ENCODE measurements at regions not wholly inside any gene's neighbourhood (a gene's known extent, or its start where the extent isn't known, plus 50 kb on each side); places are given as distances from the start of the nearest gene placed in this dataset.

DNA sequence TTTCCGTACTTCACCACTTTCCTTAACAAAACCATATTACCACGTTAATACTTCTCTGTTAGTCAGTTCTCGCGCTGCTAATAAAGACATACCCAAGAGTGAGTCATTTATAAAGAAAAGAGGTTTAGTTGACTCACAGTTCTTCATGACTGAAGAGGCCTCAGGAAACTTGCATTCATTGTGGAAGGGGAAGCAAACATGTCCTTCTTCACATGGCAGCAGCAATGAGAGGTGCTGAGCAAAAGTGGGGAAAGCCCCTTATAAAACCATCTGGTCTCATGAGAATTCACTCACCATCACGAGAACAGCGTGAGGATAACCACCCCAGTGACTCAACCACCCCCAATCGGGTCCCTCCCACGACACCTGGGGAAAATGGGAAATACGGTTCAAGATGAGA lies 289.8 kb upstream of the CLNK start:
- ATAC-seq (ENCODE audit: low read depth): no peak

More for the DNA sequence above, 289.8 kb upstream of the CLNK start:
- H2BK5ac ChIP-seq (ENCODE audit: low read depth, low read length, poor library complexity, severe bottlenecking): no peak overlapping the region
- no peak overlapping the region for H3K56ac ChIP-seq (ENCODE audit: extremely low read depth, insufficient read depth, low read length)
- no peak overlapping the region for H4K8ac ChIP-seq (ENCODE audit: low read depth in 2 of 2, low read length in 2 of 2)
- H2AFZ ChIP-seq (replicated peaks; ENCODE audit: low read length, poor library complexity): no peak overlapping the region
- no peak overlapping the region for H2AK9ac ChIP-seq (replicated peaks; ENCODE audit: low read depth, low read length, poor library complexity)
- no peak for TF ChIP-seq MXI1 (IDR thresholded peaks at IDR 0.05; ENCODE audit: borderline replicate concordance, low read depth, low read length)
- TF ChIP-seq NFE2L2 (IDR thresholded peaks at IDR 0.05; ENCODE audit: low read depth, low read length): no peak
- no peak for TF ChIP-seq RAD21 (IDR thresholded peaks at IDR 0.05; ENCODE audit: low read length)
- H3K4me3 ChIP-seq (ENCODE audit: insufficient read depth, low read depth, low read length): no peak overlapping the region
- POLR2A ChIA-PET (ENCODE audit: unreplicated experiment): no interaction called here
- no peaks in the 10 kb centered on the region for H3K27me3 ChIP-seq (ENCODE audit: control insufficient read depth, insufficient read depth, low read length)
- H3K4me1 ChIP-seq (ENCODE audit: control insufficient read depth, insufficient read depth, low read length): no peaks in the 10 kb centered on the region
- dilution Hi-C loops (cut with HindIII; ENCODE audit: low sequenced_read_pairs, unreplicated experiment): no loop called here
- peaks cover 6% of the 10 kb centered on the region; the same call in 1 of the 2 replicates for H3K9me3 ChIP-seq (ENCODE audit: control insufficient read depth, insufficient read depth, low read length)
- H2BK120ac ChIP-seq (ENCODE audit: low read depth, low read length): no peak overlapping the region
- H3K79me1 ChIP-seq (ENCODE audit: low read depth in 1 of 2, low read length in 2 of 2): no peaks in the 10 kb centered on the region
- H3K27ac ChIP-seq (ENCODE audit: insufficient read depth, low read length): no peak overlapping the region
- no peak overlapping the region for H3K4ac ChIP-seq (ENCODE audit: low read depth, low read length)
- no TSS peak for BruUV-seq (replicated peaks)
- H3K9ac ChIP-seq (ENCODE audit: low read depth, low read length): no peak overlapping the region
- no peak overlapping the region for H3K18ac ChIP-seq (ENCODE audit: low read depth, low read length)
- CTCF ChIA-PET: no interaction called here
- H4K5ac ChIP-seq (ENCODE audit: low read depth, low read length): no peak overlapping the region
- H3K9me1 ChIP-seq (ENCODE audit: insufficient read depth, low read length): no peaks in the 10 kb centered on the region
- intact Hi-C loops (cut with micrococcal nuclease): no loop called here
- H2BK15ac ChIP-seq (ENCODE audit: low read depth, low read length): no peak overlapping the region
- 100% methylated on average over 2 of the region's 9 CpGs; no CpG with 5 or more reads in 1 of the 2 experiments for WGBS, 2 experiments (ENCODE audit: extremely low coverage in 2 of 2, insufficient read length in 1 of 2)
- no peak overlapping the region for H3K4me2 ChIP-seq (ENCODE audit: low read depth, low read length)
- in situ Hi-C loops (cut with MboI; ENCODE audit: low sequenced_read_pairs): no loop called here
- no peak overlapping the region for H2AK5ac ChIP-seq (ENCODE audit: low read depth, low read length)
- H3K36me3 ChIP-seq (ENCODE audit: control insufficient read depth, insufficient read depth, low read length): no peaks in the 10 kb centered on the region
- no peak overlapping the region for H2BK20ac ChIP-seq (ENCODE audit: low read depth, low read length)
- no peak for DNase-seq
- no peak overlapping the region for H3K14ac ChIP-seq (replicated peaks; ENCODE audit: low read depth, low read length)
- no peak overlapping the region for H4K91ac ChIP-seq (ENCODE audit: insufficient read depth, low read depth, low read length)
- no peak overlapping the region for H3K23ac ChIP-seq (ENCODE audit: low read depth, low read length)
- H4K20me1 ChIP-seq (ENCODE audit: insufficient read depth, low read length): no peaks in the 10 kb centered on the region

Data from IMR-90 (cell line).